ENCODE measurements at regions not wholly inside any gene's neighbourhood (a gene's known extent, or its start where the extent isn't known, plus 50 kb on each side); places are given as distances from the start of the nearest gene placed in this dataset.

DNA sequence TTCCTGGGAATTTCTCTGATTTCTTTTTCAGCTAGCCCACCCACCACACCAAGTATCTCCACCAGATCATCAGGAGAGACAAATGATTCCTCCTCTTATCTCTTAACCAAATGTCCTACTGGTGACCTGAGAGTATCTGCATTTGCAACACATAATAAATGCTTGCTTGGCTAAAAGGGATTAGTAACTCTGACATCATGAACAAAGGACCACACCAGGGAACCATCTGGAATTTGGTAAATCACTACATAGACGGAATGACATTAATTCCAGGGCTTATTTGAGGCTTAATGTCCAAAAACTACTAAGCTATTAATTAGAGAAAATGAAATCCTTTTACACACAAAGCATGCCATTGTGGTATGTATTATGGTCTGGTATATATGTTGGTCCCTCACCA, 139.0 kb downstream of the RAP2A start:
- no peak overlapping the region for H3K27ac ChIP-seq (ENCODE audit: low read length)
- H3K36me3 ChIP-seq (ENCODE audit: control insufficient read depth, insufficient read depth, low read length), result no peaks in the 10 kb centered on the region
- no peaks in the 10 kb centered on the region for H3K9me3 ChIP-seq (replicated peaks; ENCODE audit: control insufficient read depth, low read depth, low read length)
- H3K4me3 ChIP-seq (ENCODE audit: low read length), result no peak overlapping the region
- WGBS (ENCODE audit: insufficient coverage), result no CpG with 5 or more reads among the region's 1 CpG
- H3K4me1 ChIP-seq (ENCODE audit: control insufficient read depth, insufficient read depth, low read length), result peaks cover 17% of the 10 kb centered on the region
- no peaks in the 10 kb centered on the region for H3K27me3 ChIP-seq (ENCODE audit: control insufficient read depth, insufficient read depth, low read length)
- no peak for DNase-seq

DNA sequence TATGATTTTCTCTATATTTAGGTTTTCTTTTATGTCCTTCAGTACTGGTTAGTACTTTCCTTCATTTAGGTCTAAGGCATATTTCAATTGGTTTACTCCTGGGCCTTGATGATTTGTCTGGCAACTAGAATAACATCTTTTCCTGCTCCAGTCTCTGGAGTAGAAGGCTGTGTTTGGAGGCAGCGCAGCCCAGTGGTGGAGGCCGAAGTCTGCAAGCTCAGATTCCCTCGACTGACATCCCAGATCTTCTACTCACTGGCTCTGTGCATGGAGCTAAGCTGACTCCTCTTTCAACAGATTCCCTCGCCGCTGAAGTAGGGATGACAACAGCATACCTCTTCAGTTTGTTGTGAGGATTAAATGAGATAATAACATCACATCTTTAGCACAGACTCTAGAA, 141.0 kb downstream of the RAP2A start:
- DNase-seq, result peak; percentile 40
- H3K27ac ChIP-seq (ENCODE audit: low read length), result no peak overlapping the region
- no peak overlapping the region for H3K4me3 ChIP-seq (ENCODE audit: low read length)
- H3K9me3 ChIP-seq (replicated peaks; ENCODE audit: control insufficient read depth, low read depth, low read length), result no peaks in the 10 kb centered on the region
- H3K4me1 ChIP-seq (ENCODE audit: control insufficient read depth, insufficient read depth, low read length), result peaks cover 5% of the 10 kb centered on the region
- WGBS (ENCODE audit: insufficient coverage), result 63% methylated on average over 3 of the region's 5 CpGs
- H3K27me3 ChIP-seq (ENCODE audit: control insufficient read depth, insufficient read depth, low read length), result no peaks in the 10 kb centered on the region
- no peaks in the 10 kb centered on the region for H3K36me3 ChIP-seq (ENCODE audit: control insufficient read depth, insufficient read depth, low read length)

DNA sequence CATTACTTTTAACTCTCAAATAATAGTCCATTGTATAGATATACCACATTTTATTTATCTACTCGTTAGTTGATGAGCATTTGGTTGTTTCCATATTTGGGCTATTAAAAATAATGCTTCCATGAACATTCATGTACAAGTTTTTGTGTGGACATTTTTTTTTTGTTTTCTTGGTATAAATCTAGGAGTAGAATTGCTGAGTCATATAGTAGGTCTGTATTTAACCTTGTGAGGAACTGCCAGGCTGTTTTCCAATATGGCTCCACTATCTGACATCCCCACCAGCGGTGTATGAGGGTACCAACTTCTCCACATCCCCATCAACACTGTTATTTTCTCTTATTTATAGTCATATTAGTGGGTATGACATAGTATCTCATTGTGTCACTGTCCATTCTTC, 143.1 kb downstream of the RAP2A start:
- DNase-seq, result no peak
- Histone ChIP-seq H3K9me3 (replicated peaks; ENCODE audit: control insufficient read depth, low read depth, low read length) (no peaks in the 10 kb centered on the region), H3K36me3 (ENCODE audit: control insufficient read depth, insufficient read depth, low read length) (no peaks in the 10 kb centered on the region), H3K27ac (ENCODE audit: low read length) (no peak overlapping the region), H3K4me1 (ENCODE audit: control insufficient read depth, insufficient read depth, low read length) (no peaks in the 10 kb centered on the region), H3K27me3 (ENCODE audit: control insufficient read depth, insufficient read depth, low read length) (no peaks in the 10 kb centered on the region), H3K4me3 (ENCODE audit: low read length) (no peak overlapping the region)
- WGBS (ENCODE audit: insufficient coverage), result no CpG with 5 or more reads among the region's 2 CpGs

DNA sequence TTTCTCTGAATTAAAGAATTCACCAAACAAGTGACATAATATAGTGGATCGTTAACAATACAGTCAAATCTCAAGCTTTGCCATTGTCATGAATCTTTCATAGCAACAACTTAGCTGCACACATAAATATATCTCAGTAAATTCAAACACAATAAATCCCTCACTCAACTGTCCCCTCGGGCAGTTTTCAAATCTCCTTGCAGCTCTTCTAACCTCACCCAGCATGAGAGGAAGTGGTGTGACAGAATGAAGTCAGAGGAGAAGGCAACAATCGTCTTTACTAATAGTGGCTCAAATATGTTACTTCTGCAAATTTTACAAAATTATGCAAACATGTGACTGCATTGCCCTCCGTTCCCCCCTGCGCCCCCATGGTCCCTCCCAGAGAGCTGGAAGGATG, 148.2 kb downstream of the RAP2A start:
- no peaks in the 10 kb centered on the region for H3K36me3 ChIP-seq (ENCODE audit: control insufficient read depth, insufficient read depth, low read length)
- WGBS (ENCODE audit: insufficient coverage), result 80% methylated on average over 1 of the region's 5 CpGs
- no peaks in the 10 kb centered on the region for H3K27me3 ChIP-seq (ENCODE audit: control insufficient read depth, insufficient read depth, low read length)
- H3K4me3 ChIP-seq (ENCODE audit: low read length), result no peak overlapping the region
- no peaks in the 10 kb centered on the region for H3K9me3 ChIP-seq (replicated peaks; ENCODE audit: control insufficient read depth, low read depth, low read length)
- DNase-seq, result no peak
- no peaks in the 10 kb centered on the region for H3K4me1 ChIP-seq (ENCODE audit: control insufficient read depth, insufficient read depth, low read length)
- no peak overlapping the region for H3K27ac ChIP-seq (ENCODE audit: low read length)

DNA sequence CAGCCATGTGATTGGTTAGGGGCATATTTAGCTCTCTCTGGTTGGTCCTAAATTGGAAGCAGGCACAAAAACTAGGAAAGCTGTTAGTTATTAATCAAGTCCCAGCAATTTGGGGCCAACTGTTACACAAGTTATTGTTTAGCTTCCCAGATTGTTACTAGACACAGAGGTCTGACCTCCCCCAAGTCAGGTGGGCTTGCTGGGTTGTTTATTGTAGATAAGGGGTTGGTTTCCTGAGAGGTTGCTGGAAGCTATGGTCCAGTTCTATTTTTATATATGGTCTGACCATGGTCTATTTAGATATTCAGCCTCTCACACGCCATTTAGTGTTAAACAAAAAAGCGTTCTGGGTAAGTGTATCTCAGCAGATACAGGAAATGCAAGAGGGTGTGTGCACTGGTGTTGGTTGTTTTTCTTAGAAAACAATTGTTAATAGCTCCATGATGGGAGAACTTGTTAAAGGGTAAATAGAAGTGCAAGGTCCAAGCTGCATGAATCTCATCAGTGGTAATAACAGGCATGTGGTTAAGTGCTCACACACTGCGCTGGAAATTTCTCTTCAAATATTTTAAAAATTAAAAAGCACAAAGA, 150.0 kb downstream of the RAP2A start:
- no peak for DNase-seq
- Histone ChIP-seq H3K27ac (ENCODE audit: low read length) (no peak overlapping the region), H3K9me3 (replicated peaks; ENCODE audit: control insufficient read depth, low read depth, low read length) (no peaks in the 10 kb centered on the region), H3K27me3 (ENCODE audit: control insufficient read depth, insufficient read depth, low read length) (no peaks in the 10 kb centered on the region), H3K4me3 (ENCODE audit: low read length) (no peak overlapping the region), H3K36me3 (ENCODE audit: control insufficient read depth, insufficient read depth, low read length) (no peaks in the 10 kb centered on the region), H3K4me1 (ENCODE audit: control insufficient read depth, insufficient read depth, low read length) (no peaks in the 10 kb centered on the region)
- WGBS (ENCODE audit: insufficient coverage), result 100% methylated on average over 1 of the region's 3 CpGs

DNA sequence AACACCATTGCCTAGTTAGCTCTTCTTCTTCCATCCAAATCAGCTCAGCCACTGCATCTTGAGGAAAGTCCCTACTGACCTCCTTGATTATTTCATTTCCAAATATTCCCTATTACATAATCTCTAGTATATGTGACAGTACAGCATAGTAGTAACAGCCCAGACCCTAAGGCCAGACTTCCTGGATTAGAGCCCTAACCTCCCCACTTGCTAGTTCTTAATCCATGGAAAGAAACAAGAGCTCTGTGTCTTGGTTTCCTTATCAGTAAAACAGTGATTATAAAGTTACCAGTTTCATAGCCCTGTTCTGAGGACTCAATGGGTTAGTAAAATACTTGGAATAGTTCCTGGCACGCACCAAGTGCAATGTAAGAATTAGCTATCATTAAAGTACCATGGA, 153.0 kb downstream of the RAP2A start:
- Histone ChIP-seq H3K4me1 (ENCODE audit: control insufficient read depth, insufficient read depth, low read length) (no peaks in the 10 kb centered on the region), H3K27me3 (ENCODE audit: control insufficient read depth, insufficient read depth, low read length) (no peaks in the 10 kb centered on the region), H3K36me3 (ENCODE audit: control insufficient read depth, insufficient read depth, low read length) (no peaks in the 10 kb centered on the region), H3K9me3 (replicated peaks; ENCODE audit: control insufficient read depth, low read depth, low read length) (no peaks in the 10 kb centered on the region), H3K4me3 (ENCODE audit: low read length) (no peak overlapping the region), H3K27ac (ENCODE audit: low read length) (no peak overlapping the region)
- no peak for DNase-seq
- WGBS (ENCODE audit: insufficient coverage), result no CpG with 5 or more reads among the region's 1 CpG

DNA sequence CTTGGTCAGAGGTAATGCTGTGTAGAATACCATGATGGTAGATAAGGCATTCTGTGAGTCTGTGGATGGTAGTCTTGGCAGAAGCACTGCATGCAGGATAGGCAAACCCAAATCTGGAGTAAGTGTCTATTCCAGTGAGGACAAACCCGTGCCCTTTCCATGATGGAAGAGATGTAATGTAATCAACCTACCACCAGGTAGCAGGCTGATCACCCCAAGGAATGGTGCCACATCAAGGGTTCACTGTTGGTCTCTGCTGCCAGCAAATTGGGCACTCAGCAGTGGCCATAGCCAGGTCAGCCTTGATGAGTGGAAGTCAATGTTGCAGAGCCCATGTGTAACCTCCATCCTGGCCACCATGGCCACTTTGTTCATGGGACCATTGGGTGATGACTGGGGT, 155.0 kb downstream of the RAP2A start:
- Histone ChIP-seq H3K4me3 (ENCODE audit: low read length) (no peak overlapping the region), H3K27ac (ENCODE audit: low read length) (no peak overlapping the region), H3K4me1 (ENCODE audit: control insufficient read depth, insufficient read depth, low read length) (no peaks in the 10 kb centered on the region), H3K27me3 (ENCODE audit: control insufficient read depth, insufficient read depth, low read length) (no peaks in the 10 kb centered on the region), H3K9me3 (replicated peaks; ENCODE audit: control insufficient read depth, low read depth, low read length) (no peaks in the 10 kb centered on the region), H3K36me3 (ENCODE audit: control insufficient read depth, insufficient read depth, low read length) (no peaks in the 10 kb centered on the region)
- DNase-seq, result no peak
- 60% methylated on average over 1 of the region's 1 CpG for WGBS (ENCODE audit: insufficient coverage)

DNA sequence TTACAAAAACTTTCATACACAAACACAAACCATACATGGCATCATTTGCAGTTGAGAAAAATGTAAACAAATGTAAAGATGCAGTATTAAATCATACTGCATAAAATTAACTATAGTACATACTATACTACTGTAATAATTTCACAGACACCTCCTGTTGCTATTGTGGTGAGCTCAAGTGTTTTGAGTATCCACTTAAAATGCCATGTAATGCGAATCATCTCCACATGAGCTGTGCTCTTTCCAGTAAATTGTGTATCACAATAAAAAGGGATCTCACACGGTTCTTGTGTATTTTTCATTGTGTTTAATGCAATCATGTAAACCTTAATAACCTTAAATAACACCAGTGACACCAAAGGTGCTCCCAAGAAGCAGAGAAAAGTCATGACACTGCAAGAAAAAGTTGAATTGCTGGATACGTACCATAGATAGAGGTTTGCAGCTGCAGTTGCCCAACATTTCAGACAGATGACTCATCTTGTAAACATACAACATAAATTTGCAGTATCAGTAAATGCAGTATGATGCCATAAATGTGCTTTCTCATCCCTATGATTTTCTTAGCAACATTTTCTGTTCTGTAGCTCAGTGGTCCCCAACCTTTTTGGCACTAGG, 166.6 kb downstream of the RAP2A start:
- WGBS (ENCODE audit: insufficient coverage), result no CpG with 5 or more reads among the region's 3 CpGs
- DNase-seq, result no peak
- Histone ChIP-seq H3K27ac (ENCODE audit: low read length) (no peak overlapping the region), H3K36me3 (ENCODE audit: control insufficient read depth, insufficient read depth, low read length) (no peaks in the 10 kb centered on the region), H3K9me3 (replicated peaks; ENCODE audit: control insufficient read depth, low read depth, low read length) (peaks cover 2% of the 10 kb centered on the region), H3K4me3 (ENCODE audit: low read length) (no peak overlapping the region), H3K4me1 (ENCODE audit: control insufficient read depth, insufficient read depth, low read length) (no peaks in the 10 kb centered on the region), H3K27me3 (ENCODE audit: control insufficient read depth, insufficient read depth, low read length) (no peaks in the 10 kb centered on the region)

DNA sequence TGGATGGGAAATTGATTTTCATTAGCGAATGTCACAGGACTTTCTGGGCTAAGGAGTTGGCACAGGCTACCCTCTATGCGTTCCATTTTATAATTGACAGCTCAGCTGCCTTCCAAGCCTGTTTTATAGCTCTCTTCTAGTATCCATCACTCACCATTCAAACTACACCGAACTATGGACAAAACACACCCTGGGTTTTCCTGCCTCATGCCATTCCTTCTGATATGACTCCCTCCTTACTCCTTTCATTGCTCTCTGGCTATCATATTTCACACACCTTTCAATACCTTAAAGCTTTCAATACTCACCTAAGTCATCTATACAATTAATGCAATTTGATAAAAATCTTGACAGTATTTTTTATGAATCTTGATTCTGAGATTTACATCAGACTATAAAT, 181.3 kb downstream of the RAP2A start:
- no peak overlapping the region for H3K4me3 ChIP-seq (ENCODE audit: low read length)
- H3K27ac ChIP-seq (ENCODE audit: low read length), result no peak overlapping the region
- H3K9me3 ChIP-seq (replicated peaks; ENCODE audit: control insufficient read depth, low read depth, low read length), result no peaks in the 10 kb centered on the region
- peak; percentile 19 for DNase-seq
- no peaks in the 10 kb centered on the region for H3K36me3 ChIP-seq (ENCODE audit: control insufficient read depth, insufficient read depth, low read length)
- 38% methylated on average over 3 of the region's 3 CpGs for WGBS (ENCODE audit: insufficient coverage)
- no peaks in the 10 kb centered on the region for H3K27me3 ChIP-seq (ENCODE audit: control insufficient read depth, insufficient read depth, low read length)
- peaks cover 6% of the 10 kb centered on the region for H3K4me1 ChIP-seq (ENCODE audit: control insufficient read depth, insufficient read depth, low read length)

DNA sequence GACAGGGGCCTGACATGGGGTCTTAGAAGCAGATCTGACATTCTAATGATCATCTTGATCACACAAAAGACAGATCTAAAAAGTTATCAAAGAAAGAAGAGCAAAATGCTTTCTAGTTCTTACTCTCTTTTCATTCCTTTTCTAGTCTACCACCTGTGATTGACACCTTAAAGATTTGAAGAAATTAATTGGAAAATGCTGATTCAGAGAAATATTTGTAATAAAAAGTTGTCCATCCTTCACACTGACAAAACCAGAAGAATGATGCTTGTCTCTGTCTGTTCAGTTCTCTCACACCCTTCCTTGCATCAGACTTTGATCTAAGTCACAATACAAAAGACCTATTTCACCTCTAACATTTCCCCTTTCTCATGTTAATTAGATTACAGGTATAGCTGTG, 182.4 kb downstream of the RAP2A start:
- Histone ChIP-seq H3K27ac (ENCODE audit: low read length) (no peak overlapping the region), H3K9me3 (replicated peaks; ENCODE audit: control insufficient read depth, low read depth, low read length) (no peaks in the 10 kb centered on the region), H3K27me3 (ENCODE audit: control insufficient read depth, insufficient read depth, low read length) (peaks cover 3% of the 10 kb centered on the region), H3K4me3 (ENCODE audit: low read length) (no peak overlapping the region), H3K36me3 (ENCODE audit: control insufficient read depth, insufficient read depth, low read length) (no peaks in the 10 kb centered on the region), H3K4me1 (ENCODE audit: control insufficient read depth, insufficient read depth, low read length) (peaks cover 6% of the 10 kb centered on the region)
- DNase-seq, result no peak

DNA sequence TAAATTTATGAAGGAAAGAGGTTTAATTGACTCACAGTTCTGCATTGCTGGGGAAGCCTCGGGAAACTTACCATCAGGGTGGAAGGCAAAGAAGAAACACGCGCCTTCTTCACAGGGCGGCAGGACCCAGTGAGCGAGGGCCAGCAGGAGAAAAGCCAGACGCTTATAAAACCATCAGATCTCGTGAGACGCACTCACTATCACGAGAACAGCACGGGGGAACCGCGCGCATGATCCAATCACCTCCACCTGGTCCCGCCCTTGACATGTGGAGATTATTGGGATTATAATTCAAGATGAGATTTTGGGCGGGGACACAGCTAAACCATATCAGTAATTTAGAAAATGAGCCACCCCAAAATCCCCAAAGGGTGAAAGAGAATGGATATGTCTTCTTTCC, 187.1 kb downstream of the RAP2A start:
- WGBS (ENCODE audit: insufficient coverage), result 82% methylated on average over 9 of the region's 15 CpGs
- Histone ChIP-seq H3K27ac (ENCODE audit: low read length) (no peak overlapping the region), H3K27me3 (ENCODE audit: control insufficient read depth, insufficient read depth, low read length) (peaks cover 5% of the 10 kb centered on the region), H3K4me1 (ENCODE audit: control insufficient read depth, insufficient read depth, low read length) (no peaks in the 10 kb centered on the region), H3K9me3 (replicated peaks; ENCODE audit: control insufficient read depth, low read depth, low read length) (no peaks in the 10 kb centered on the region), H3K4me3 (ENCODE audit: low read length) (no peak overlapping the region), H3K36me3 (ENCODE audit: control insufficient read depth, insufficient read depth, low read length) (no peaks in the 10 kb centered on the region)
- no peak for DNase-seq

All from muscle of leg (tissue), 3 donors.